ENCODE measurements at regions not wholly inside any gene's neighbourhood (a gene's known extent, or its start where the extent isn't known, plus 50 kb on each side); places are given as distances from the start of the nearest gene placed in this dataset.
"Not testable (repeated sequence)": the region's sequence is repeated elsewhere in the genome, so short reads cannot be mapped to it uniquely, and the experiment has no call there.

DNA sequence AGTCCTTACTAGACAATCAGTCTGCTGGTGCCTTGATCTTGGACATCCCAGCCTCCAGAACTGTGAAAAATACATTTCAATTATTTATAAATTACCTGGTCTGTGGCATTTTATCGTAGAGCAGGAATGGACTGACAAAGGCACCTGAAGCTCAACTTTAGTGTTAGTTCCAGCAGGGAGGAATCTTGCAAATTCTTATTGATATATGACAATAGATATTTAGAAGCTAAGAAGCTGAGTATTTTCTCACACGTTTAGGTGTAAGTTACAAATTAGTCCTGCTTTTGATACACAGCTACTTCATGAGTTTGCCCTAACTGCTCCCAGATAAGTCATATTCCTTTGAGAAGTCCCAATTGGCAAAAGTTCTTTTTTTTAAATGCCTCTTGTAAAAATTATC is 138.0 kb upstream of the ZNF217 start:
- DNase-seq (ENCODE audit: low read depth in 3 of 3, low spot score in 2 of 3) = no peak

- DNase-seq (ENCODE audit: low read depth in 3 of 3, low spot score in 2 of 3) = no peak
Measured at GRCh38 chr20:53728359-53728758, 134.7 kb upstream of the ZNF217 start.

DNA sequence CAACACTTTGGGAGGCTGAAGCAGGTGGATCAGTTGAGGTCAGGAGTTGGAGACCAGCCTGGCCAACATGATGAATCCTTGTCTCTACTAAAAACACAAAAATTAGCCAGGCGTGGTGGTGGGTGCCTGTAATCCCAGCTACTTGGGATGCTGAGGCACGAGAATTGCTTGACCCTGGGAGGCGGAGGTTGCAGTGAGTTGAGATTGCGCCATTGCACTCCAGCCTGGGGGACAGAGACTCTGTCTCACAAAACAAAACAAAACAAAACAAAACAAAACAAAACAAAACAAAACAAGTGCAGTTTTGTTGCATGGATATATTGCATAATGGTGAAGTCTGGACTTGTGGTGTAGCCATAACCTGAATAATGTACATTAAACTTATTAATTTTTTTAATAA is 133.6 kb upstream of the ZNF217 start:
- not testable (repeated sequence) for DNase-seq (ENCODE audit: low read depth in 3 of 3, low spot score in 2 of 3)

DNA sequence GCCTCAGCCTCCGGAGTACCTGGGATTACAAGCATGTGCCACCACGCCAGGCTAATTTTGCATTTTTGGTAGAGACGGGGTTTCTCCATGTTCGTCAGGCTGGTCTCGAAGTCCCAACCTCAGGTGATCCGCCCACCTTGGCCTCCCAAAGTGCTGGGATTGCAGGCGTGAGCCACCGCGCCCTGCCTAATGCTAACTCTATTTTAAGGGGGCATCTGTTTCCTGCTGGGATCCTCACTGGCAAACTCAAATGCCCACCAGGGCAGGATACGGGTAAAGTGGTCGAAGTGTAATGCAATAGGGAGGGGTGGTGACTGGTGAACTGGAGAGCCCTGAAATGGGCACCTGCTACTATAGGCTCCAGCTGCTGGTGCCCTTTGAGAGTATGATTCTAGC is 131.9 kb upstream of the ZNF217 start:
- no peak for DNase-seq (ENCODE audit: low read depth in 3 of 3, low spot score in 2 of 3)

- no peak for DNase-seq (ENCODE audit: low read depth in 3 of 3, low spot score in 2 of 3)
Measured at GRCh38 chr20:53723621-53724020, 130.0 kb upstream of the ZNF217 start.

GRCh38 chr20:53723045-53723444 is 129.4 kb upstream of the ZNF217 start:
- no peak for DNase-seq (ENCODE audit: low read depth in 3 of 3, low spot score in 2 of 3)

DNA sequence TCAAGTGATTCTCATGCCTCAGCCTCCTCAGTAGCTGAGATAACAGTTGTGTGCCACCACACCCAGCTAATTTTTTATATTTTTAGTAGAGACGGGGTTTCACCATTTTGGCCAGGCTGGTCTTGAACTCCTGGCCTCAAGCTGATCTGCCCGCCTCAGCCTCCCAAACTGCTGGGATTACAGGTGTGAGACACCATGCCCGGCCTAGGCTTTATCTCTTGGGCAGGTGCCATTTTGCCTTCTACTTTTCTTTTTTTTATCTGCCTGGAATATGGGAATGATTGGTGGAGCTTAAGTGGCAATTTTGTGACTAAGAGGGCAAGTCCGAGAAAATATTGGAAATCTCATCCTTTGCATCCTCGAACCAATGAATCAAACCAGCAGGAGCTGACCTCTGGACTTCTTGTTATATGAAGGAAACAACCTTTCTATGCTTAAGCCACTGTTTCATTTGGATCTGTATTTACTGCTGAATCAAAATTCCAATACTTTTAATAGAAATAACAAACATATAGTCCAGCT is 128.9 kb upstream of the ZNF217 start:
- no peak for DNase-seq (ENCODE audit: low read depth in 3 of 3, low spot score in 2 of 3)

GRCh38 chr20:53721445-53721963 is 127.9 kb upstream of the ZNF217 start:
- not testable (repeated sequence) for DNase-seq (ENCODE audit: low read depth in 3 of 3, low spot score in 2 of 3)

GRCh38 chr20:53719171-53719803 is 125.6 kb upstream of the ZNF217 start:
- DNase-seq (ENCODE audit: low read depth in 3 of 3, low spot score in 2 of 3) = not testable (repeated sequence)

DNA sequence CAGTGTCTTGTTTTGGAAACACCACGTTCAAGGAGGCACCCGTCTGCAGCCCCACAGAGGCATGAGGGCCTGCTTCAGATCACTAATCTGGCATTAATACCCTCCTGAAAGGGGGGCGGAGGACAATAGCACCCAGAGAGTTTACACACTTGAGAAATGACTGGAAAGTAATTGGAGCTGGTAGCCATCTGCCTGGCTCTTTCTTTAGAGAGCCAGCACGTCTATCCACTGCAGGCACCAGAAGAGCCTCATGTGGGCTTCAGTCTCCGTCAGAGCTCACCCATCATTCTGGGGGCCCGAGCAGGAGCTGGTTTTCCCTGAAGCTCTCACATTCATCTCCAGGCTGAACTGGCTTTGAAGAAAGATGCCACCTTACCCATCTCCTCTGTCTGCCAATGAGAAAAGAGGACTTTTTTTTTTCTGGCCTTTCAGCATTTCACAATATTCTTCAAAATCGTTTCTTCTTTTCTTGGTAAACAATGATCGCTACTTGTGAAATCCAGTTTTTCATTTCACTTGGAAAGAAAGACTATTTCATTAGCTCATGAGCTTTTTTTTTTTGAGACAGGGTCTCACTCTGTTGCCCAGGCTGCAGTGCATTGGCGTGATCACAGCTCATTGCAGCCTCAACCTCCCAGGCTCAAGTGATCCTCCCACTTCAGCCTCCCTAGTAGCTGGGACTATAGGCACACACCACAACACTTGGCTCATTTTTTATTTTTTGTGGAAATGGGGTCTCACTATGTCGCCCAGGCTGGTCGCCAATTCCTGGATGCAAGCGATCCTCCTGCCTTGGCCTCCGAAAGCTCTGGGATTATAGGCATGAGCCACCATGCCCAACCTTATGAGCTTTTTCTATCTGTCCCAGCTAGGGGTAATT is 124.7 kb upstream of the ZNF217 start:
- no peak for DNase-seq (ENCODE audit: low read depth in 3 of 3, low spot score in 2 of 3)

DNA sequence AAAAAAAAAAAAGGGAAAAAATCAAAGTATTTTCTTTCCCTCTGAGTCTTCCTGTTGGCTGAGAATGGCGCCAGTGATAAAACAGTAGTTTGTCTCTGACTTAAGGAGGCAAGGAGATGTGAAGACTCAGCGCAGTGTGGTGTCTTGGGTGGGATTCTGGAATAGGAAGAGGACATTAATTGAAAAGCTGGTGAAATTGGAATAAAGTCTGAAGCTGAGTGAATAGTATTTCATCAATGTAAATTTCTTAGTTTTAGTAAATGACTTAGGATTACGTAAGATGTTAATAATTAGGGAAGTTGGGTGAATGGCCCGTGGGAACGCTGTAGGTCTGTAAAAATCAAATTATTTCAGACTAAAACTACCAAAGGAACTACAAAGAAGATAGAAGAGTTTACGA is 122.8 kb upstream of the ZNF217 start:
- no peak for DNase-seq (ENCODE audit: low read depth in 3 of 3, low spot score in 2 of 3)

DNA sequence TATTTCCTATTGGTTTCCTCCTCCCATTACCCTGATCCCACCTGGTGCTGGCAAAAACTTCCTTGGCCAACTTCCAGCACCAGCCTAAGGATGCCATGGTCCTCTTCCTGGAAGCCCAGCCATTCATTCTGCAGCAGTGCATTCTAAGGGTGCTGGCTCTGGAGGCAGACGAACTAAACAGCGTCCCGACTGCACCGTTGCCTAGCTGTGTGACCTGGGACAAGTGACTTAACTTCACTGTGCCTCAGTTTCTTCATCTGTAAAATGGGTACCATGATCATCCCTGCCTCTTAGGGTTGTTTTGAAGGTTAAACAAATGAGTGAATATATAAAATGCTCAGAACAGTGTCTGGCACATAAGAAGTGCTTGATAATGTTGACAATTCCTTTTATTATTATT is 120.9 kb upstream of the ZNF217 start:
- DNase-seq (ENCODE audit: low read depth in 3 of 3, low spot score in 2 of 3) = no peak

DNA sequence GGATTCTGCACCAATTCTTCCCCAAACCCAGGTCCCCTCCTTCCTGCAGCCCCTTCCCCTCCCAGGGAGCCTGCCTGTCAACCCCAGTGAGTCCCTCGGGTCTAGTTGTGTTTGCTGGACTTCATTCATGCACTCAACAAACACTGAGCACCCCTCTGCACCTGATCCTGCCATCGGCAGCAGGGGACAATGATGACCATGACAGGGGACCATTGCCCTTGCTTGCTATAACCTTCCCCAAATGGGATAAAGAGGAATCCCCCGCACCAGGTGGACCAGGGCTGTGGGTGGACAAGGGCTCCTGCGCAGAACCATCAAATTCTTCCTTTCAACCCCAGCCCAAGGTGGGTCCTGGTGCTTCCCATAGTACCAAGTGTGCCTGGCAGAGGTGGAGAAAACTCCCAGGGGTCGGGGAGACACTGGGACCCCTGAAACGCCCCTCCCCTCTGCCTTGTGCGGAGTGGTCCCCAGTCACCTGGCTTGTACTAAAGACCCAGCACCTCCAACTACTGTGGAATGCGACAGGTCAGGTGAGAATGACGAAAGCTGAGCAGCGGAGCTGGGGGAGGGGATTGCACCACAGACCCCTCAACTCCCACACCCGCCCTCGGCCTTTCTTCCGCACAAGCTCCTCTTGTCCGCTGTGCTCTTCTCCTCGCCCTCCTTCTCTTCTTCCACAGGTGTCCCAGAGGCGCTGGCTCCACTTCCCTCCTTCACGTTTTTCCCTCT is 119.9 kb upstream of the ZNF217 start:
- no peak for DNase-seq (ENCODE audit: low read depth in 3 of 3, low spot score in 2 of 3)

DNA sequence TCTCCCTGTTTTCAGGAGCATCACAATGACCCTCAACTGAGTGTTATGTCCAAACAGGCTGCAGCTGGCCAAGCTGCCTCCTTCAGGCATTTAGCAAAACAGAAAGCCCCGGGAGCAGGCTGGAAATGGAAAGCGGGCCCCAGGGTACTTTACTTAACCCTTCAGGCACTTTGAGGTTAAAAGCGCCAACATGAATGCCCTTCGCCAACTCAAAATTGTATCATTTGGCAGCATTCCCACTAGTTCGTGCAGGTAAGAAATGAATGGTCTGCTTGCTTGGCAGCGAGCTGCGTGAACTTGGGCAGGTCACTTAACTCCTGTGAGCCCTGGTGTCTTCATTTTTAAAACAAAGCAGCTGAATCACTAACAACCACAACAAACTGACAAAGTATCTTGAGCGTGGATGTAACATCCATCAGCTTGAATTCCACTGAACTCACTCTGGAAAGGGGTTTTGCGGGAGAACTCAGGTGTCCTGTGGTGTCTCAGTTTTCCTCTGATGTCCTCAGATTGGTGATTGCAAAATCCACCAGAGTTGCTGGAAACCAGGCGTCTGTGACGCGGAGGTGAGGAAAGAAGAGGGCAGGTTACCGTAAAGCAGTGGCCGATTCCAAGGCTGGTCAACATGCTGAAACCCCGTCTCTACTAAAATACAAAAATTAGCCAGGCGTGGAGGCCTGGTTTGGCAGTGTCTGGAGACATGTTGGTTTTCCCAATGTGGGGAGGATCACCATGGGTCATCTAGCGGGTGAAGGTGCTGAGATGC is 118.8 kb upstream of the ZNF217 start:
- DNase-seq (ENCODE audit: low read depth in 3 of 3, low spot score in 2 of 3) = no peak

DNA sequence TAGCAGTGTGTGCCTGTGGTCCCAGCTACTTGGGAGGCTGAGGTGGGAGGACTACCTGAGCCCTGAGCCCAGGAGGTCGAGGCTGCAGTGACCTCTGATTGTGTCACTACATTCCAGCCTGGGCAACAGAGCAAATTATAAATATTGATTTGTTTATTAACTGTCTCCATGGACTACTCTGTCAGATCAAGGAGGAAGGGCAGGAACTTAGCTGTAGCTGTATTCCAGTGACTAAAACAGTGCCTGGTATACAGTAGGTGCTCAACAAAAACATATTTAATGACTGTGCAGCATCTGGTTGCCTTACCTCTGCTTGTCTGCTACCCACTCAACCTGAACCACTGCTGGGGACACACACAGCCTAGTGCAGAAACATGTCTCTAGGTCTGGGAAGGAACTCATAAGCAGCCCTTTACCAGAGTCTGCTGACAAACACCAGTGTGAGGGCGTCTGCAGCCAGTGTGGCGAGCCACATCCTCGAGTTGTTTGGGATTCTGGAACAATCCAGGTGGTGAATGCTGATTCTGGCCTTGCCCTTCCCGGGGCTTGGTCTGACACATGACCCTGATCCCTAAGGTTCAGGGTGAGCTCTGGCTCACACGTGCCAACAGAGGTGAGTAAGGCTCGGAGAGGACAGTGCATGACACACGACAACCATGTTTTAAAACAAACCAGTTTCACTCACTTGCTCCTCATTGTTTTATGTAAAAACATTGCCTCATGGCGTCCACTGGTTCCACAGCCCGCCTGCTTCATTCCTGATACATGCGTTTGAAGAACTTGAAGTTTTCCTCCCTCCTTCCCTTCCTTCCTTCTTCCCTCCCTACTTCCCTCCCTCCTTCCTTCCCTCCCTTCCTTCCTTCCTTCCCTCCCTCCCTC is 117.9 kb upstream of the ZNF217 start:
- no peak for DNase-seq (ENCODE audit: low read depth in 3 of 3, low spot score in 2 of 3)

DNA sequence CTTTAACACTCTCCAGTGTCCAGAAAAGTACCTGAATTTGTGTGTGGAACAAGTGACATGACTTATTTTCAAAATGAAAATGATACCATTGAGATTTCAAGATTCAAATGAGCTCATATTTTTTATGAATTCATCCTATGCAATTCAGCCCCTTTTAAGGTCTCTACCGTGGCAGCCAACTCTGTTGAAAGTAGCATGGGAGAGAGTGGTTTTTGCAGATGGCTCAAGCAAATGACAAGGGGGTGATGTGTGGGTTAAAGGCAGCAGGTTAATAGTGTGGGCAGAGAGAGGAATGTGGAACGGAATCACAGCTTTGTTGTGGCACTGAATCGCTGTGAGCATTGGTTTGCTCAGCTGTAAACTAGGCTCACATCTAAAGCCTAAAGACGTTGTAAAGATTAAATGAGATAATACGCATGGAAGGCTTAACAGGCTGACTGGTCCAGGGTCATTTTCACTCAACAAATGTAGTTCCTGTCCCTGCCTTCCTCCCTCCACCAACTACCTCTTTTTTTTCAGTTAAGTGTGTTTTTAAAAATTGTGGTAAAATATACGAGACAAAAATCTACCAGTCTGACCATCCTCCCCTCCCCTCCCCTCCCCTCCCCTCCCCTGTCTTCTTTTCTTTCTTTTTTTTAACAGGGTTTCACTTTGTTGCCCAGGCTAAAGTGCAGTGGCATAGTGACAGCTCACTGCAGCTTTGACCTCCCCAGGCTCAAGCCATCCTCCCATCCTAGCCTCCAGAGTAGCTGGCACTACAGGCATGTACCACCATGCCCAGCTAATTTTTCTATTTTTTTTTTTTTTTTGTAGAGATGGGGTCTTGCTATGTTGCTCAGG is 114.7 kb upstream of the ZNF217 start:
- no peak for DNase-seq (ENCODE audit: low read depth in 3 of 3, low spot score in 2 of 3)

GRCh38 chr20:53707371-53708055 is 113.9 kb upstream of the ZNF217 start:
- no peak for DNase-seq (ENCODE audit: low read depth in 3 of 3, low spot score in 2 of 3)
